AG08396 (cell line): ENCODE measurements at regions not wholly inside any gene's neighbourhood (a gene's known extent, or its start where the extent isn't known, plus 50 kb on each side); places are given as distances from the start of the nearest gene placed in this dataset.

ENCODE experiments used
- DNase-seq: peaks from one replicate; pipeline ENCODE4 v3.0.0; 2012; ENCODE audit warnings: low spot score, mixed read lengths

GRCh38 chr7:45235905-45236304, 78.3 kb downstream of the RAMP3 start:
- DNase-seq: no peak

DNA sequence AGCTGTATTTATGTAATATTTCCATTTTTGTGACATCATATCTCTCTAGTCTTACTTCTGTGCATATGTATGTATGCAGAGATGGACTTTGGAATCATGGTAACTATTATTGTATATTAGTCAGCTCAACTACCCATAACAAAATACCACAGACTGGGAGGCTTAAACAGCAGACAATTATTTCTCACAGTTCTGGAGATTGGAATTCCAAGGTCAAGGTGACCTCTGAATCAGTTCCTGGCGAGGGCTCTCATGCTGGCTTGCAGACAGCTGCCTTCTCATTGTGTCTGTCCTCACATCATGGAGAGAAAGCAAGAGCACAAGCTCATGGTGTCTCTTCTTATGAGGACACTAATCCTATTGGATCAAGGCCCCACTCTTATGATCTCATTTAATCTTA, 79.1 kb downstream of the RAMP3 start:
- no peak for DNase-seq

GRCh38 chr7:45237788-45238461, 80.3 kb downstream of the RAMP3 start:
- DNase-seq: no peak

- DNase-seq: no peak
Observed at GRCh38 chr7:45238806-45239205, 81.2 kb downstream of the RAMP3 start.

DNA sequence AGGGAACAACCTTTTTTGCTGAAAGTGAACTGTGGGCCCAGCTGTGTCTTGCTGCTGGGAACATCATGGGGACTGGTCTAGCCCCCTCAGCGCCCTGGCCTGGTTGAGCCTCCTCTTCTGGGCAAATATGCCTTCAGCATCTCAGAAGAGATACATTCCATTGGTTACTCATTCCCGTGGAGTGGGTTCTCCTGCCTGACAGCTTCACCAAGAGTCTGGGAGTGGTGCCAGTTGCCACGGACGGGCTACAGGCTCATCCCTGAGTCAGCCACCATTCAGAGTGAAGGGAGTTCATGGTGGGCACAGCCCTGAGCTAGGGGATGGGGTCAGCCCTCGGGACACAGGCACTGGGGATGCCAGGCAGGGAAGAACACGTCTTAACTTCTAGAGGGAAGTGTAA, 81.9 kb downstream of the RAMP3 start:
- DNase-seq: peak; percentile 68

- no peak for DNase-seq
Observed at GRCh38 chr7:45240273-45240771, 82.7 kb downstream of the RAMP3 start.

DNA sequence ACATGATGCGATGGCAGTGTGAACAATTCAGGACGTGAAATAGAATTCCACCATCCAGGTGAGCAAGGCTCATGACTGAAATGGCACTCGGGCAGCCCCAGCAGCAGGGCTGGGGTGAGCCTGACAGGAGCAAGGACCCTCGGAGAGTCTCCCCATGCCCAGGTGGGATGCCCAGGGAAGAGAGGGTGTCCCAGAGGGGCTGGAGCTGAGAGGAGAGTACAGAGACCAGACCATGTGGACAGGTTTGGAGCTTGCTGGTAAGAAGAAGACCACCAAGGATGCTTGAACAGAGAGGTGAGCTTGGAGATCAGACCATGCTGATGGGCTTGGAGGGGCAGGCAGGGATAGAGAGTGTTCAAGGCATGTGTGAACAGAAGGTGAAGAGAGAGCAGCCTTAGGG, 83.3 kb downstream of the RAMP3 start:
- no peak for DNase-seq

DNA sequence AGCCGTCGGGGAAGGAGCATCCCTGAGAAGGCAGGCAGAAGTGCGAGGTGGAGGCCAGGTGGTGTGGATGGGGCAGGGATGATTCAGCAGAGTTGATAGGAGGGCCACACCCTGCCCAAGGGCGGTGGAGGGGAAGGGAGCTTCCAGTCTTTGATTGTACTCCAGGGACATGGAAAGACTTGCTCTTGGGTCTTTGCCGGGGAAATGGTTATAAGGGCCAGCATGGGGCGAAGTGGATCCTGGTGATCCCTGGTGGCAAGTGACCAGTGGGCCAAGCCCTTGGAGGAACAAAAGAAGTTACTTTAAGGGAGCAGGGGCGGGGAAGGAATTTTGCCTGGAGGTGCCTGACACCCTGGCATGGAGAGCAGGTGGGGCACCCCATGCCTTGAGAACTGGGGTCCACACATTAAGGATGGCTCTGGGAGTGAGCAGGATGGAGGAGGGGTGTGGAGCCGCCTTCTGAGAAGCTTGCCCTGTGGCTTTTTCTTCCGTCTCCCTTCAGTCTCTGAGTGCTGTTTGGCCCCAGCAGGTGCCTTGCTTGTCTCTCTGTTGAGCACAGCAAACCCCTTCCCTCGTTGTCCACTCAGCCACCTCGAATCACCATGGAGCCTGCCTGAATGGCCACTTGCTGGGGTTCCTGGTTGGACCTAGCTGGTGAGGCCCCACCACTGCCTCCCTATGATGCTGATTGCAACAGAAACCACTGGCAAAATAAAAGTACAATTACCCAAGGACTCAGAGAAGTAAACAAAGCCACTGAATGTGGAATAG, 83.9 kb downstream of the RAMP3 start:
- no peak for DNase-seq

GRCh38 chr7:45242261-45242660, 84.7 kb downstream of the RAMP3 start:
- DNase-seq: no peak

- DNase-seq: no peak
Observed at GRCh38 chr7:45242698-45243097, 85.1 kb downstream of the RAMP3 start.

- DNase-seq: no peak
Observed at GRCh38 chr7:45244981-45245380, 87.4 kb downstream of the RAMP3 start.

GRCh38 chr7:45246339-45246738, 88.7 kb downstream of the RAMP3 start:
- DNase-seq: no peak

DNA sequence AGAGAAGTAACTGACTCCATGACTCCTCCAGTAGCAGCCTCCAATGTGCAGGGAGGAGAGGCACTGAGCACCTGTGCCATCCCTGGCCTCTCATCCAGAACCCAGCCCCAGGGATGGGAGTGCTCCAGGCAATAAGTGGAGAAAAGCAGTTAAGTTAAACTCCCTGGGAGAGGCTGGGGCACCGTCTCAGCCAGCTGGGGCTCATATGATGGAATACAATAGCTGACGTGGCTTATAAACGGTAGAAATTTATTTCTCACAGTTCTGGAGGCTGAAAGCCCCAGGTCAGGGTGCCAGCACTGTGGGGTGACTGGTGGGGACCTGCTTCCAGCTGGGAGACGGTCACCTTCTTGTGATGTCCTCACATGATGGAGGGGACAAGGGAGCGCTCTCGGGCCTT, 94.7 kb downstream of the RAMP3 start:
- DNase-seq: no peak

DNA sequence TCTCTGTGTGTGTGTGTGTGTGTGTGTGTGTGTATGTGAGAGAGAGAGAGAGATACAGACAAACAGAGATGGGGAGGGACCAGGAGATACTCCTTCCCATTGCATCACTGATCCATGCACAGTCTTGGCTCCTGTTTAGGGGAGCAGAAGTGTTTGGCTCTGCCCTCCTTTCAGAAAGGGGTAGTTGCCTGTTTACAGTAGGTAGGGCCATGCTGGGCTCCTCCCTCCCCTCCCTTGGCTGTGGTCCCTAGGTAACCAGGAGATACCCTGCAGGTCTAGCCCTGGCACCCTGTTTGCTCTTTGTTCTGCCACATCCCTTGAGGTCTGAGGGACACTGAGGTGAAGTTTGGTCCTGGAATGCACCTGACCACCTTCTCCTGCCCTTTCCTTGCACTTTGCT, 95.3 kb downstream of the RAMP3 start:
- DNase-seq: no peak

DNA sequence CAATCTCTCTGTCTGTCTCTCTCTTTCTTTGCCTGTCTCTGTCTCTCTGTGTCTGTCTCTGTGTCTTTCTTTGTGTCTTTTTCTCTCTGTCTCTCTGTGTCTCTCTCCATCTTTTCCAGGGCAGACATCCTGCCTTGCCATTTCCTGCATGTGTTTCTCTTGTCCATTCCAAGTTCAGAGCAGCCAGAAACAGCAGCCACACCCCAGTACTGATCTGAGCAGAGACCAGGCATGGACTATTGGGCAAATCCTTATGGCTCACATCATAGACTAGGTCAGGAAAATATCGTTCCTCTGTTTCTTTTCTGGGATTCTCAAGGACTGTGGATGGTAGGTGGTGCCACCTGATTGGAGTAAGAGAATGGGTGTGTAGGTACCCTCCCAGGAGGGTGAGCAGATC, 95.8 kb downstream of the RAMP3 start:
- no peak for DNase-seq

- DNase-seq: no peak
Observed at GRCh38 chr7:45255187-45255586, 97.6 kb downstream of the RAMP3 start.

- DNase-seq: no peak
Observed at GRCh38 chr7:45256309-45256708, 98.7 kb downstream of the RAMP3 start.

DNA sequence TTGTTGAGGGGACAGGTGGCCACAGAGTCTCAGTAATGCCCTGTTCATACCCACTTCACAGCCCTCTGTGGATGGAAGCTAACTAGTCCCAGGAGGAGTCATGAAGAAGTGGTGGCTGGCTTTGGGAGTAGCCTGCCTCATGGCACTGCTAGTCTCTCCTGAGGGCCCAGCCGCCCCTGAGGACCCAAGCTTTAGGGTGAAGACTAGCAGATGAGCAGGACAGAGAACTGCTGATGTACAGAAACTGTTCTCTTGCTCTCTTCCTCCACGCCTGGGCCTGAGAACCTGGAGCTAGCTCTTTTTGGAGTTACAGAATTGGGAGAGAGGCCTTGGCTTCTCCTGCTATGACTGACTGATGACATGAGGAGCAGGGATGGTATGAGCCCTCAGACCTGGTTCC, 99.2 kb downstream of the RAMP3 start:
- no peak for DNase-seq

DNA sequence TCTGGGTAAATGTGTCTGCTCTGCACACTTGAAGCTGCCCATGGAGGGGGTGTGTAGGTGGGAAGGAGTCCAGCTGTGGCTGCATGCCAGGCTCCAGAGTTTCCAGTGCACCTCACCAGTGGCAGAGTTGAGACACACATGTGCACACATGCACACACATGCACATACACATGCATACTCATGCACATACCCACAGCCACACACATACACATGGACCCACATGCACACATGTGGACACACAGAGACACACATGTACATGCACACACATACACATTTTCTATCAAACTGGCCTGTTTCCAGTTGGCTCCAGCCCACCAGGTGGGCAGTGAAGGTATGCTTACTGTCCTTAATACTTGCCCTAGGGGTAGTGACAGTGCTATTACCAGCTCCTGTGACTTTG, 99.7 kb downstream of the RAMP3 start:
- no peak for DNase-seq

- no peak for DNase-seq
Observed at GRCh38 chr7:45258533-45259226, 101.1 kb downstream of the RAMP3 start.

DNA sequence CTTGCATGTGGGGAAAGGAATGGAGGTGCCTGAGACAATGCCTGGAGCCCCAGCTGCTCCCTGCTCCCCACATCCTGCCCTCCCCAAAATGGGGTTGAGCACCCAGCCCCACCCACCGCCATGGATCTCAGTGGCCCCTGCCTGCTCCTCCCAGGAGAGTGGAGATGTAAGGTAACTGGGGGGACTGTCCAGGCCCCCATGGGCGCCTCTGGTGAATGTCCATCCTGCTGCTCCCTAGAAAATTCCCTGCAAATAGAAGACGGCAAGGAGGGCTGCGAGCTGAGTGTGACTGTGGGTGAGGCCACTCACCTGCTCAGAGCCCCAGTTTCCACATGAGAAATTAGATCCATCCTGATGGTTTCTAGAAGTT, 101.6 kb downstream of the RAMP3 start:
- no peak for DNase-seq

GRCh38 chr7:45259966-45260646, 102.5 kb downstream of the RAMP3 start:
- DNase-seq: peak; percentile 70

DNA sequence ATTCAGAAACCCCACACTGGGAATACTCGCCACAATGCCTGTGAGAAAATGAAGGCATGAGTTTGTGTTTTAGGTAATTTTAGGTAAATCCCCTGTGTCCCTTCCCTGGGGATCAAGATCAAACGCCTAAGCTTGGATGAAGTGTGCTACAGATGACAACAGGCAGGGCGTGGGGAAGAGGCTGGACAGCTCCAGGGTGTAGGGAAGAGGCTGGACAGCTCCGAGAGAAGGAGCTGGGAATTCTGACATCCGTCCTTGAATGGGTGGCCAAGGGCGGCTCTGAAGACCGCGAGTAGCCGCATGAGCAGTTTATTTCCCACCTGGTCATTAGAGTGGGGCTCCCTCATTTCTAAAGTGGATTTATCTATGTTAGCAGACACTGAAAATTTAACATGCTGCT, 109.7 kb downstream of the RAMP3 start:
- DNase-seq: peak; percentile 29
